DMS79 treated with DMSO at 0.1 percent for 48 hours (cell line): ENCODE measurements at regions not wholly inside any gene's neighbourhood (a gene's known extent, or its start where the extent isn't known, plus 50 kb on each side); places are given as distances from the start of the nearest gene placed in this dataset.

Source experiments
- DNase-seq: peaks from one replicate; lab custom pipeline; 2025; lab: John Stamatoyannopoulos, UW

- DNase-seq = no peak
Measured at GRCh38 chr20:11212902-11213301, 539.1 kb upstream of the JAG1 start.

- DNase-seq = no peak
Measured at GRCh38 chr20:11214256-11214840, 540.5 kb upstream of the JAG1 start.

- no peak for DNase-seq
Measured at GRCh38 chr20:11216451-11217314, 542.9 kb upstream of the JAG1 start.

GRCh38 chr20:11217326-11218172 lies 543.8 kb upstream of the JAG1 start:
- DNase-seq = no peak

GRCh38 chr20:11218173-11218680 lies 544.4 kb upstream of the JAG1 start:
- no peak for DNase-seq

GRCh38 chr20:11219192-11219591 lies 545.4 kb upstream of the JAG1 start:
- no peak for DNase-seq

- no peak for DNase-seq
Measured at GRCh38 chr20:11221046-11221445, 547.2 kb upstream of the JAG1 start.

- DNase-seq = no peak
Measured at GRCh38 chr20:11222243-11222642, 548.4 kb upstream of the JAG1 start.

GRCh38 chr20:11227602-11228001 lies 553.8 kb upstream of the JAG1 start:
- peak; percentile 42 for DNase-seq

- no peak for DNase-seq
Measured at GRCh38 chr20:11229772-11230171, 556.0 kb upstream of the JAG1 start.

- no peak for DNase-seq
Measured at GRCh38 chr20:11230999-11231398, 557.2 kb upstream of the JAG1 start.

- no peak for DNase-seq
Measured at GRCh38 chr20:11231742-11232648, 558.2 kb upstream of the JAG1 start.

GRCh38 chr20:11232896-11233295 lies 559.1 kb upstream of the JAG1 start:
- DNase-seq = no peak

GRCh38 chr20:11234181-11234580 lies 560.4 kb upstream of the JAG1 start:
- DNase-seq = no peak

GRCh38 chr20:11234608-11235007 lies 560.8 kb upstream of the JAG1 start:
- DNase-seq = no peak

GRCh38 chr20:11235058-11235457 lies 561.3 kb upstream of the JAG1 start:
- no peak for DNase-seq

GRCh38 chr20:11242320-11242719 lies 568.5 kb upstream of the JAG1 start:
- no peak for DNase-seq

- no peak for DNase-seq
Measured at GRCh38 chr20:11245431-11245830, 571.6 kb upstream of the JAG1 start.

GRCh38 chr20:11246251-11246775 lies 572.5 kb upstream of the JAG1 start:
- DNase-seq = no peak

- DNase-seq = no peak
Measured at GRCh38 chr20:11247046-11248010, 573.5 kb upstream of the JAG1 start.
